Muscle layer of duodenum (tissue), 2 donors: ENCODE measurements at regions not wholly inside any gene's neighbourhood (a gene's known extent, or its start where the extent isn't known, plus 50 kb on each side); places are given as distances from the start of the nearest gene placed in this dataset.

Experiments
- H3K27ac ChIP-seq: one replicate; pipeline ENCODE4 v1.7.0; 2013; ENCODE audit warnings: mild to moderate bottlenecking, low read length
- H3K27me3 ChIP-seq: one replicate; pipeline ENCODE4 v1.7.0; 2013; ENCODE audit warnings: low read depth, mild to moderate bottlenecking, control low read depth, low read length
- H3K36me3 ChIP-seq, 2 donors: one replicate each; pipeline ENCODE4 v1.7.0; 2013; ENCODE audit warnings: low read length in 2 of 2, control low read depth in 1 of 2, mild to moderate bottlenecking in 1 of 2; ENCODE audit not compliant: insufficient read depth in 2 of 2, control insufficient read depth in 1 of 2
- H3K4me1 ChIP-seq, 2 donors: one replicate each; pipeline ENCODE4 v1.7.0; 2013; ENCODE audit warnings: low read length in 2 of 2, mild to moderate bottlenecking in 2 of 2, control low read depth in 1 of 2, moderate library complexity in 1 of 2; ENCODE audit not compliant: insufficient read depth in 2 of 2, control insufficient read depth in 1 of 2
- H3K4me3 ChIP-seq, 2 donors: one replicate each; pipeline ENCODE4 v1.7.0; 2013; ENCODE audit warnings: low read length in 2 of 2, low read depth in 1 of 2, mild to moderate bottlenecking in 1 of 2
- H3K9me3 ChIP-seq, 2 donors: one replicate each; pipeline ENCODE4 v1.7.0; 2013; ENCODE audit warnings: low read length in 2 of 2, control low read depth in 1 of 2, mild to moderate bottlenecking in 1 of 2; ENCODE audit not compliant: control insufficient read depth in 1 of 2
- donor health status: healthy.

DNA sequence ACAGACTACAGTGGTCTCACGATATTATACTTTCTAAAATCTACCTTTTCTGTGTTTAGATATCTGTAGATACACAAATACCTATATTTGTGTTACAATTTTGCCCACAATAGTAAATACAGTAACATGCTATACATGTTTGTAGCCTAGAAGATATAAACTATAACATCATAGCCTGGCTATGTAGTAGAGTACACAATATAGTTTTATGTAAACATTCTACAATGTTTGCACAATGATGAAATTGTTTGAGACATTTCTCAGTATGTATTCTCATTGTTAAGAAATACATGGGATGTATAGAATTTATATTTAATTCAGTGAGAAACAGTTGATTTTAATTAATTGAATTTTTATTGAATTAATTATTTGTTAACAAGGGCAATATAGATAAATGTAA is 1367.0 kb downstream of the OTOL1 start:
- Histone ChIP-seq H3K4me3 (no peak overlapping the region), H3K36me3 (no peaks in the 10 kb centered on the region), H3K9me3 (peaks cover 0 to 4% of the 10 kb centered on the region in 2 donors)

DNA sequence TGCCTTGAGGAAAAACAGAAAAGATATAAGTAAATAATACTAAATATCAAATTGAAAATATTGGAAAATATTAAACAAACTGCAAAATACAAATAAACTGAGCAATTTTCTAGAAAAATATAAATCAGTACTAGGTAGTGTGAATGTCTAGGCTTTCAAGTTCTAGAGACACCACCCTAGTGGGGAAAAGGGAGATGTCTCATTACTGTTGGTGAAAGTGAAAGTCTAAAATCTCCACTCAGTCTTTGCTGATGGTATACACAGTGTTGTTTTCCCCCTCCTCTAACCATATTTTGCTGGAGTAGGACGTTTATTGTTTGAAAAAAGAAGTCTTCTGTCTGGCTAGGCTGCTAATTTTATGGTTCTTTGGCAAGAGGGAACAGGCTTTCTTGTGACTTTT is 1368.9 kb downstream of the OTOL1 start:
- Histone ChIP-seq H3K9me3 (peaks cover 0 to 3% of the 10 kb centered on the region in 2 donors), H3K27ac (no peak overlapping the region), H3K4me3 (no peak overlapping the region), H3K4me1 (no peaks in the 10 kb centered on the region), H3K27me3 (no peaks in the 10 kb centered on the region), H3K36me3 (no peaks in the 10 kb centered on the region)

More for the DNA sequence above, 1367.0 kb downstream of the OTOL1 start:
- Histone ChIP-seq H3K4me1 (no peaks in the 10 kb centered on the region), H3K27me3 (no peaks in the 10 kb centered on the region), H3K27ac (no peak overlapping the region)

DNA sequence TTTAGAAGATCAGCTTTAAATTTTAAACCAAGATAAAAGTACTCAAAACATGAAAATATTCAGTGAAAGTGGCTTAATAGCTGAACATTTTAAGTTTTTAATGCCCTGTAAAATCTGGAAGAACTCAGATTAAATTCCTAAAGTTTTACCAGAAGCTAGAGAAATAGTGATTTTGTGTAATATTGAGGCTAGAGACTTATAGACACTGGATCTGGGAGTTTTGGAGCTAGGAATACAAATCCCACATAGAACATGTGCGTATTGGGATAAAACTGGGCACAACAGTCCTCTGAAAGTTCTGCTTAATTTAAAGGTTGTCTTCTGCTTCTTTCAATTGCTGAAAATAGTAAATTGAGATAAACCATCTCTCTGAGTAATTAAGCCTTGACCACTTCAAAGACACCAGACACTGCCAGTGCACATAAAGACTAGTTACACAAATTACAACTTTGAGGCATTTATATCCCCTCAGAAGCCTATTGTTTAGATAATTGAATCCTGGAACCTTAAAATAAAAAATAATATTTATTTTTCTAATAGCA is 1382.5 kb downstream of the OTOL1 start:
- Histone ChIP-seq H3K4me3 (no peak overlapping the region), H3K36me3 (no peaks in the 10 kb centered on the region), H3K9me3 (no peaks in the 10 kb centered on the region), H3K4me1 (peaks cover 0 to 10% of the 10 kb centered on the region in 2 donors), H3K27me3 (no peaks in the 10 kb centered on the region), H3K27ac (no peak overlapping the region)

DNA sequence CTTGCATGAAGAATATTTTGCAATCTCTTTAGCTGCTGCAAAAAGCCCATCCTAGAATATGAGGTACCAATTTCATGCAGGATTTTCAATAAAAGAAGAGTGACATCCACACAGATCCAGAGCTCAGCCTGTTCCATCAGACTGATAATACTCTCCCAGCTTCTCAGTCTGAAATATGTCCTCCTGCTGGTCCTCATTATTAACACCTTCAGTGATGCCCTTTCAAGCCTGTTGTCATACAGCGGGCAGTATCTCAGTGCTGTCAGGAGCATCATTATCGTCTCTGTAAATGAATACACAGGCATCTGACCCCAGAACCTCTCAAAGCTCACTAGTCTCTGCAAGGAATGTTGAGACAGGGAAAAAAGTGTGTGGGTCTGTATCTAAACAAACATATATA is 1387.8 kb downstream of the OTOL1 start:
- Histone ChIP-seq H3K4me3 (no peak overlapping the region), H3K27ac (no peak overlapping the region), H3K36me3 (no peaks in the 10 kb centered on the region), H3K27me3 (no peaks in the 10 kb centered on the region), H3K4me1 (peaks cover 0 to 10% of the 10 kb centered on the region in 2 donors), H3K9me3 (no peaks in the 10 kb centered on the region)

DNA sequence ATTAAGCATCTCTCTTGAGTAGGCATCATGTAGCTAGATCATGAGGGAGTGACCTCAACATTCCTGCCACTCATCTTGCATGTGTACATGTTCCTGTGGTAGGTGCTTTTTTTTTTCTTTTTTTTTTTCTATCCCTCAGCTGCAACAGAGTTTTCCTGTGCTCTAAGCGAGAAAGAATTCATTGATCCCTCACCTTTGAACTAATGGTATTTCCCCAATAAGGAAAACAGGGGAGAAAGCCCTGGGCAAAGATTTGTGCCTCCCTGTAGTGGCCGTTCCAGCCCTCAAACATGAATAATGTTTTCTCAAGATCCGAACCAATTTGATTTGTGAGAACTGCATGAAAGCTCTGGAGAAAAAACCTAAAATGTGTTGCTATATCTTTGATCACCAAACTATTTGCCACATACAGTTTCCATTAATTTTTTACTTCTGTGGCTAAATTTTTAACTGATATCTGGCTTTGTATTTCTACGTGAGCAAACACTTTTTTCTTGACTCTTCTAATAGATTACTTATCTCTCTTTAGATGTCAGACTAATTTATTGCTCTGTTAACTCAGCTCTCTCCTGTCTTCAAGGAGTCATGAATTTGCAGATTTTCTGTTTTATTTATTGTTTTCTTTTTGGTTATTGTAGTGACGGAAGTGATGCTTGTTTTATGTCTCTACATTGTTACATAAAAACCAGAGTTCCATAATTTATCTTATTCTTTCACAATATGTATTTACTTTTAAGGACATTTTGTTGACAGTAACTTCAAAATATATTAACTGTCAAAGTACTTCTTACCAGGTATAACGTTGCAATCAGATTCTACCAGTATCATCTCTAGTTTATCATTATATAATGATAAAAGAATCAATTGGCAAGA is 1396.5 kb downstream of the OTOL1 start:
- H3K27ac ChIP-seq, result no peak overlapping the region
- H3K9me3 ChIP-seq, result peaks cover 0 to 6% of the 10 kb centered on the region in 2 donors
- no peaks in the 10 kb centered on the region for H3K27me3 ChIP-seq
- H3K4me1 ChIP-seq, result no peaks in the 10 kb centered on the region
- no peaks in the 10 kb centered on the region for H3K36me3 ChIP-seq
- H3K4me3 ChIP-seq, result no peak overlapping the region

DNA sequence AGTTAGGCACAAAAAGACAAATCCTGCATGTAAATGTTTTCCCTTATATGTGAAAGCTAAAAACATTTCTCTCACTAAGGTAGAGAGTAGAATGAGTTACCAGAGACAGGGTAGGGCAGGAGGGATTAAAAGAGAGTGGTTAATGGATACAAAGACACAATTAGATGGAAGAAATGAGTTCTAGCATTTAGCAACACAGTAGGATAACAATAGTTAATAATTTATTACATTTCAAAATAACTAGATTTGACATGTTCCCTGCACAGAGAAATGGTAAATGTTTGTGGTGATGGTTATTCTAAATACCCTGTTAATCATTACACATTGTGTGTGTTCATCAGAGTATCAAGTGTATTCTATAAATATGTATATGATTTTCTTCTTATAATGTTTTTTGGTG is 1400.7 kb downstream of the OTOL1 start:
- no peaks in the 10 kb centered on the region for H3K4me1 ChIP-seq
- no peaks in the 10 kb centered on the region for H3K36me3 ChIP-seq
- no peak overlapping the region for H3K27ac ChIP-seq
- H3K27me3 ChIP-seq, result no peaks in the 10 kb centered on the region
- peaks cover 0 to 6% of the 10 kb centered on the region in 2 donors for H3K9me3 ChIP-seq
- H3K4me3 ChIP-seq, result no peak overlapping the region

DNA sequence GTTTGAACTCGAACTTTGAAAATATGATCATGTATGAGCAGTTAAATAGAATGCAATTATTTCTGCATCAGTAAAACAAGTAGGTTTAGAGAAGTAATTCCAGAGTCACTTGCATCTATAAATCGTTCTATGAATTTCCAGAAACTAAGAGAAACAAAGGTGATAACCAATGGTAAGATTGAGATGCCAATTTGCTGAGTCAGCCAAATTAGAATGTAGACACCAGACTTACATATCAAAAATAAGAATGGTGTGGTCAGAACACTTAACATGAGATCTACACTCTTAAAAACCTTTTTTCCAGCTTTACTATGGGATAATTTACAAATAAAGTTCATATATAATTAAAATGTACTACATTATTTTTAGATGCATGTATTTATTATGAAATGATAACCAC is 1435.9 kb downstream of the OTOL1 start:
- no peaks in the 10 kb centered on the region for H3K9me3 ChIP-seq
- H3K27me3 ChIP-seq, result no peaks in the 10 kb centered on the region
- peaks cover 0 to 3% of the 10 kb centered on the region in 2 donors for H3K4me1 ChIP-seq
- H3K36me3 ChIP-seq, result no peaks in the 10 kb centered on the region
- no peak overlapping the region for H3K4me3 ChIP-seq
- H3K27ac ChIP-seq, result no peak overlapping the region

DNA sequence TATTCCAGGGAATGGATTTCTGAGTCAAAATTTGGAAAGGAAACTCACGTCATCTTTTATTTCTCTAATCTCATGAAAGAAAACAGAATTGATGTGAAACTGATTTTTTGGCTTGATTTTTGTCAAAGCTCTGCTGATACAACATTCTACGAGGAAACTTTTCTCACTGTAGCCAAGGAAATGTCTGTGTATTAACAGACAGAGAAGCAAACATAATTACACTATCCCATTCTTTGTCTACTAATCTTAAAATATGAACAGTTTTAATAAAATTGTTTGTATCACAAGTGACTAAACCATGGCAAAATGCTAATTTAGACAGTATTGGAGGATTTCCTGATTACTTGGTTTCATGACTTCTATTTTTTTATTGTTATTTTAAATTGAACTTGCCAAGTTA is 1437.0 kb downstream of the OTOL1 start:
- H3K27me3 ChIP-seq, result no peaks in the 10 kb centered on the region
- H3K4me1 ChIP-seq, result peaks cover 0 to 3% of the 10 kb centered on the region in 2 donors
- no peak overlapping the region for H3K4me3 ChIP-seq
- no peak overlapping the region for H3K27ac ChIP-seq
- H3K9me3 ChIP-seq, result no peaks in the 10 kb centered on the region
- no peaks in the 10 kb centered on the region for H3K36me3 ChIP-seq

DNA sequence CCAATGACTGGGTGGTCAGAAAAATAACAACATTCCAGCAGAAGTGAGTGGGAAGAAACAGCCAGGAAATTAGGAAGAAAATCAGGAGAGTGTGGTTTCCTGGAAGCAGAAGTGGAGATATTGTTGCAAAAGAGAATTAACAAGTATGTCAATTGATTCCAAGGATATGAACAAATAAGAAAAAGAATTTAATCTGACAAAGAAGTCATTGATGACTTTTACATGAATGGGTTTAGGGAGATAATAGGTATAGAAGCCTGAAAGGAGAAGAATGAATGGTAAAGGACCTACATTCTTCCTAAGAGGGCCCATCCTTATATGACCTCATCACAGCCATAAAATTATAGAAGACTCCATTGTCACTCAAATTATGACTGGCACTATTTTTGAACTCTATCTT is 1440.1 kb downstream of the OTOL1 start:
- no peak overlapping the region for H3K27ac ChIP-seq
- no peaks in the 10 kb centered on the region for H3K9me3 ChIP-seq
- H3K4me3 ChIP-seq, result no peak overlapping the region
- H3K36me3 ChIP-seq, result no peaks in the 10 kb centered on the region
- peaks cover 0 to 3% of the 10 kb centered on the region in 2 donors for H3K4me1 ChIP-seq
- no peaks in the 10 kb centered on the region for H3K27me3 ChIP-seq

DNA sequence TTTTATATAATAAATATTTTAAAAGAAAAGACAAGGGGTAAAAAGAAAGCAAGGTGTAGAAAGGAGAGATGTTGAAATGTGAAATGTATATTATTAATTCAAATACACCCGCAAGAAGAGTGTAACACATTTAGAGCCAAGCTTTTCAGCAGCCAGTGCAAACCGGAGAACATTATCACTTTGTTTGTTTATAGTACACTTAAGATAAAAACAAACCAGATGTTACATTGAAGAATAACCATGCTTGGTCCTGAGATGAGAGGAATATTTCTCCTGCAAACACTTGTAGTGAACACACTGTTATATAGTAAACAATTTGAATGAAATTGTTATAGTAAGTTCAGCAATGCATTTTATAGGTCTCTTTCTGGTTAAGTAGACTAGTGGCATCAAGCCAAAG is 1441.5 kb downstream of the OTOL1 start:
- Histone ChIP-seq H3K27ac (no peak overlapping the region), H3K4me1 (peaks cover 0 to 3% of the 10 kb centered on the region in 2 donors), H3K27me3 (no peaks in the 10 kb centered on the region), H3K4me3 (no peak overlapping the region), H3K9me3 (peaks cover 0 to 2% of the 10 kb centered on the region in 2 donors), H3K36me3 (no peaks in the 10 kb centered on the region)

DNA sequence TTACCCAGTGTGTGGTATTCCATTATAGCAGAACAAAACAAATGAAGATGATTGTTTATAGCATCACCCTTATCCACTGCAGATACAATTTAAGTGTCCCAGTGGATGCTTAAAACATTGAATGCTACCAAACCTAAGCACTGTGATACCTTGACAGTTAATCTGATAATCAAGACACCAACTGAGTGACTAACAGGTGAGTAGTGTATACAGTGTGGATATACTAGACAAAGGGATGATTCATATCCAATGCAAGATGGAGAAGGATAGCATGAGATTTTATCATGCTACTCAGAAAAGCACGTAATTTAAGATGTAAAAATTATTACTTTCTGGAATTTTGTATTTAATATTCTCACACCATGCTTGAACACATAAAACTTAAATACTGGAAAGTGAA is 1449.0 kb downstream of the OTOL1 start:
- no peaks in the 10 kb centered on the region for H3K36me3 ChIP-seq
- H3K4me1 ChIP-seq, result no peaks in the 10 kb centered on the region
- no peak overlapping the region for H3K27ac ChIP-seq
- peaks cover 0 to 2% of the 10 kb centered on the region in 2 donors for H3K9me3 ChIP-seq
- H3K27me3 ChIP-seq, result no peaks in the 10 kb centered on the region
- H3K4me3 ChIP-seq, result no peak overlapping the region
